WTC11 (cell line): ENCODE measurements at regions not wholly inside any gene's neighbourhood (a gene's known extent, or its start where the extent isn't known, plus 50 kb on each side); places are given as distances from the start of the nearest gene placed in this dataset.

Experiments used
- ATAC-seq: fragments of 200-7000 bp; cut with Tn5 transposase; 2 replicates; pipeline ENCODE4 v1.10.0; 2021; ENCODE audit warnings: mild to moderate bottlenecking, moderate library complexity
- CTCF ChIA-PET: fragments of 300-600 bp; sonication (Branson Sonifier 250); formaldehyde crosslinking; loops from one replicate; lab custom pipeline; 2021; ENCODE audit warnings: antibody characterized with exemption; lab: Charles Lee
- POLR2A ChIA-PET: fragments of 350-600 bp; sonication (Branson Sonifier 250); formaldehyde crosslinking; loops from one replicate; lab custom pipeline; 2021; ENCODE audit warnings: antibody characterized with exemption; lab: Charles Lee
- DNase-seq: peaks from one replicate; pipeline ENCODE4 v3.0.0; 2021; ENCODE audit warnings: low spot score
- H3K27ac Mint-ChIP-seq: 2 replicates; pipeline ENCODE4 v1.8.0; 2021; ENCODE audit warnings: mixed read lengths
- H3K27me3 Mint-ChIP-seq: 2 replicates; pipeline ENCODE4 v1.8.0; 2021; ENCODE audit warnings: low read depth, mild to moderate bottlenecking, moderate library complexity, mixed read lengths
- H3K36me3 Mint-ChIP-seq: 2 replicates; pipeline ENCODE4 v1.8.0; 2021; ENCODE audit warnings: mixed read lengths
- H3K4me1 Mint-ChIP-seq: 2 replicates; pipeline ENCODE4 v1.8.0; 2022; ENCODE audit warnings: mixed read lengths
- H3K4me3 Mint-ChIP-seq: 2 replicates; pipeline ENCODE4 v1.8.0; 2021; ENCODE audit warnings: mild to moderate bottlenecking, moderate library complexity, mixed read lengths
- H3K9me3 Mint-ChIP-seq: 2 replicates; pipeline ENCODE4 v1.8.0; 2021; ENCODE audit warnings: mixed read lengths
- CTCF ChIP-seq: fragments of 200-600 bp; IDR thresholded peaks from 2 replicates; pipeline ENCODE4 v1.8.0; 2022; ENCODE audit warnings: antibody characterized with exemption
- E2F1 ChIP-seq: sonication (generic); formaldehyde crosslinking; IDR thresholded peaks from 2 replicates; pipeline ENCODE4 v1.8.0; 2022; ENCODE audit warnings: mild to moderate bottlenecking, missing genetic modification reagents
- ELF4 ChIP-seq: sonication (generic); formaldehyde crosslinking; IDR thresholded peaks from 2 replicates; pipeline ENCODE4 v1.8.1; 2022; ENCODE audit warnings: low read depth, mild to moderate bottlenecking, moderate library complexity, missing genetic modification reagents
- ESRRA ChIP-seq: sonication (generic); formaldehyde crosslinking; IDR thresholded peaks from 2 replicates; pipeline ENCODE4 v1.8.1; 2022; ENCODE audit warnings: mild to moderate bottlenecking, missing genetic modification reagents, borderline replicate concordance
- ETV6 ChIP-seq: sonication (generic); formaldehyde crosslinking; IDR thresholded peaks from 2 replicates; pipeline ENCODE4 v1.8.1; 2022; ENCODE audit warnings: mild to moderate bottlenecking, missing genetic modification reagents
- FOXP4 ChIP-seq: sonication (generic); formaldehyde crosslinking; IDR thresholded peaks from 2 replicates; pipeline ENCODE4 v1.8.0; 2022; ENCODE audit warnings: mild to moderate bottlenecking, missing genetic modification reagents
- GRHL2 ChIP-seq: fragments of 250-450 bp; sonication (Bioruptor Pico); IDR thresholded peaks from 2 replicates; pipeline ENCODE4 v1.8.0; 2022; ENCODE audit warnings: mild to moderate bottlenecking, moderate library complexity; ENCODE audit not compliant: insufficient replicate concordance, severe bottlenecking
- HMGA2 ChIP-seq: fragments of 250-450 bp; sonication (Bioruptor Pico); IDR thresholded peaks from 2 replicates; pipeline ENCODE4 v1.4.0; 2021; ENCODE audit warnings: mild to moderate bottlenecking, moderate library complexity
- IRF1 ChIP-seq: sonication (generic); formaldehyde crosslinking; IDR thresholded peaks from 2 replicates; pipeline ENCODE4 v1.8.0; 2023; ENCODE audit warnings: missing genetic modification reagents
- MXD4 ChIP-seq: fragments of 250-450 bp; sonication (Bioruptor Pico); IDR thresholded peaks from 2 replicates; pipeline ENCODE4 v1.8.0; 2021; ENCODE audit warnings: mild to moderate bottlenecking, moderate library complexity, borderline replicate concordance
- NFYB ChIP-seq: sonication (generic); formaldehyde crosslinking; conservative IDR thresholded peaks from 2 replicates; pipeline ENCODE4 v1.8.0; 2022; ENCODE audit warnings: low read depth, missing genetic modification reagents
- NR1H2 ChIP-seq: sonication (generic); formaldehyde crosslinking; IDR thresholded peaks from 2 replicates; pipeline ENCODE4 v1.9.0; 2021; ENCODE audit warnings: mild to moderate bottlenecking, moderate library complexity, missing genetic modification reagents
- OVOL2 ChIP-seq: fragments of 250-450 bp; sonication (Bioruptor Pico); IDR thresholded peaks from 2 replicates; pipeline ENCODE4 v1.9.0; 2021; ENCODE audit warnings: mild to moderate bottlenecking, borderline replicate concordance
- RORB ChIP-seq: fragments of 250-450 bp; sonication (Bioruptor Pico); IDR thresholded peaks from 2 replicates; pipeline ENCODE4 v1.9.0; 2021; ENCODE audit warnings: mild to moderate bottlenecking
- SOX15 ChIP-seq: fragments of 250-450 bp; sonication (Bioruptor Pico); IDR thresholded peaks from 2 replicates; pipeline ENCODE4 v1.9.0; 2021; ENCODE audit warnings: mild to moderate bottlenecking
- TEAD1 ChIP-seq: sonication (generic); formaldehyde crosslinking; IDR thresholded peaks from 2 replicates; pipeline ENCODE4 v1.8.0; 2022; ENCODE audit warnings: mild to moderate bottlenecking, missing genetic modification reagents
- ZBTB43 ChIP-seq: sonication (generic); formaldehyde crosslinking; IDR thresholded peaks from 2 replicates; pipeline ENCODE4 v1.8.1; 2023; ENCODE audit warnings: mild to moderate bottlenecking, missing genetic modification reagents
- ZNF232 ChIP-seq: sonication (generic); formaldehyde crosslinking; IDR thresholded peaks from 2 replicates; pipeline ENCODE4 v1.8.0; 2022; ENCODE audit warnings: mild to moderate bottlenecking, missing genetic modification reagents
- ZNF263 ChIP-seq: sonication (generic); formaldehyde crosslinking; IDR thresholded peaks from 2 replicates; pipeline ENCODE4 v1.8.1; 2022; ENCODE audit warnings: low read depth, mild to moderate bottlenecking, moderate library complexity, missing genetic modification reagents
- ZNF317 ChIP-seq: sonication (generic); formaldehyde crosslinking; IDR thresholded peaks from 2 replicates; pipeline ENCODE4 v1.8.1; 2023; ENCODE audit warnings: low read depth, mild to moderate bottlenecking, moderate library complexity, missing genetic modification reagents, borderline replicate concordance
- ZNF396 ChIP-seq: fragments of 250-450 bp; sonication (Bioruptor Pico); IDR thresholded peaks from 2 replicates; pipeline ENCODE4 v1.8.0; 2021; ENCODE audit warnings: mild to moderate bottlenecking, moderate library complexity, borderline replicate concordance
- TF ChIP-seq, protein P1 (sequence below): sonication (generic); formaldehyde crosslinking; IDR thresholded peaks from 2 replicates; pipeline ENCODE4 v1.8.0; 2023; ENCODE audit warnings: missing genetic modification reagents, mild to moderate bottlenecking, borderline replicate concordance

DNA sequence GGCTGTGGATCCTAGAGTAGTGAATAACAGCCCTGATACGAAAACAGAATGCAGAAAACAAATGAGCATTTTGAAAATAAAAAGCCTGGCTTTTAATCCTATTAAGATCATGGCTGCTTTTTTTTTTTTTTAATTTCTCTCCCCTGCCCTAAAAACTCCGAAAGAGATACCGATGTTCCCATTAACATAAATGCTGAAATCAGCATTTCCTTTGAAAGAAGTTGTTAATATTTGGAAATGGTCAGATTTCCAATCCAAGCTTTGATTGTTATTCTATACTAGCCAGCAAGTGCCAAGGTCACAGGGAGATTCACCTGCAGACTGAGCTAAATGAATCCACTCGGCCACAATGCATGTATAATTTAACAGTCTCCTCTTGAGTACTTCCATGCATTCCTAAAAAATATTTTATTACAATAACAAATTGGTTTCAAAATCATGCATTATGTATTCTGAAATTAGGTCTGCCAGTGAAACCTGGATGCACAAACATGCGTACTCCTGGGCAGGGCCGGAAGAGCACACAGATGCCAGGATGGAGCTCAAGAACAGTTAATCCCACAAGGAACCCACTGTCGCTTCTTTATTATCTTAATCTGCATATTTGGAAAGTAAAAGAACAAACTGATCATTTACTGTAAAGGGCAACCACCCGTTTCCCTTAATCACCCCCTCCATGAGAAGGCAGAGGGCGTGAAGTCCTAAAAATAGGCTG is 521.5 kb upstream of the ZFHX3 start (continued):
- no peak for TF ChIP-seq FOXP4 (CRISPR knock-in tag)
- no peak for TF ChIP-seq ESRRA (CRISPR knock-in tag)
- TF ChIP-seq GRHL2 (CRISPR knock-in tag) = no peak
- no peak for TF ChIP-seq IRF1 (CRISPR knock-in tag)
- no peak for TF ChIP-seq ZNF263
- TF ChIP-seq OVOL2 = no peak
- no peak for TF ChIP-seq TEAD1 (CRISPR knock-in tag)
- TF ChIP-seq E2F1 = no peak
- TF ChIP-seq CTCF = no peak
- TF ChIP-seq RORB (CRISPR knock-in tag) = no peak
- TF ChIP-seq ETV6 = no peak
- no peak for TF ChIP-seq ZBTB43 (CRISPR knock-in tag)
- TF ChIP-seq, all 79 proteins: peak for 0

DNA sequence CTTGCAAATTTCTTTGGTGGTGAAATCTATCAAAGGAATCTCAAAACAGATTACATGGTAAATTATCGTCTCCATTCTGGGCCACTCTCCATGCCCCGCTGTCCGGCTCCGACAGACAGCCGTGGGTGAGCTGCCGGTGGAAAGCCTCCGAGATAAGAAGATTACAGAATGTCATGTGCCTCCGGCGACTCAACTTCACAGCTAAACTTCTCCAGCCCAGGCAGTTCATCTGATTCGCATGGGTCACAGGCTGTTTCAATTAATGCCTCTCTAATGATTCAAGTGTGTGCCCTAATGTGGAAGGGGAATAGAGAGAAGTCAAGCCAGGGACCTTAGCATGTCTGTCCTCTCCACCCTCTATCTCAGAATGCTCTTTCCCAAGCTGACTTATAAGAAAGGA is 520.8 kb upstream of the ZFHX3 start:
- POLR2A ChIA-PET = no interaction called here
- peaks cover 53% of the 10 kb centered on the region for H3K4me1 Mint-ChIP-seq

More for the DNA sequence above, 520.8 kb upstream of the ZFHX3 start:
- Mint-ChIP-seq H3K27me3 (no peaks in the 10 kb centered on the region), H3K36me3 (no peaks in the 10 kb centered on the region), H3K9me3 (peaks cover 7% of the 10 kb centered on the region), H3K4me3 (no peak overlapping the region), H3K27ac (no peak overlapping the region)
- ATAC-seq = no peak
- no peak for DNase-seq
- CTCF ChIA-PET = interaction anchor here (1.2 to 3.3 kb wide), 4 partner anchors 278 to 707 kb away, joined by 3 to 10 read pairs (median 6); no protein-coding TSS in a partner anchor
- TF ChIP-seq NR1H2 (CRISPR knock-in tag) (no peak), ZNF396 (CRISPR knock-in tag) (no peak), ZNF317 (CRISPR knock-in tag) (no peak), NFYB (CRISPR knock-in tag) (no peak), SOX15 (CRISPR knock-in tag) (no peak), ZNF232 (CRISPR knock-in tag) (no peak), MXD4 (CRISPR knock-in tag) (no peak), IRF1 (CRISPR knock-in tag) (no peak), ELF4 (CRISPR knock-in tag) (no peak), HMGA2 (CRISPR knock-in tag) (no peak)
- TF ChIP-seq, protein P1, sequence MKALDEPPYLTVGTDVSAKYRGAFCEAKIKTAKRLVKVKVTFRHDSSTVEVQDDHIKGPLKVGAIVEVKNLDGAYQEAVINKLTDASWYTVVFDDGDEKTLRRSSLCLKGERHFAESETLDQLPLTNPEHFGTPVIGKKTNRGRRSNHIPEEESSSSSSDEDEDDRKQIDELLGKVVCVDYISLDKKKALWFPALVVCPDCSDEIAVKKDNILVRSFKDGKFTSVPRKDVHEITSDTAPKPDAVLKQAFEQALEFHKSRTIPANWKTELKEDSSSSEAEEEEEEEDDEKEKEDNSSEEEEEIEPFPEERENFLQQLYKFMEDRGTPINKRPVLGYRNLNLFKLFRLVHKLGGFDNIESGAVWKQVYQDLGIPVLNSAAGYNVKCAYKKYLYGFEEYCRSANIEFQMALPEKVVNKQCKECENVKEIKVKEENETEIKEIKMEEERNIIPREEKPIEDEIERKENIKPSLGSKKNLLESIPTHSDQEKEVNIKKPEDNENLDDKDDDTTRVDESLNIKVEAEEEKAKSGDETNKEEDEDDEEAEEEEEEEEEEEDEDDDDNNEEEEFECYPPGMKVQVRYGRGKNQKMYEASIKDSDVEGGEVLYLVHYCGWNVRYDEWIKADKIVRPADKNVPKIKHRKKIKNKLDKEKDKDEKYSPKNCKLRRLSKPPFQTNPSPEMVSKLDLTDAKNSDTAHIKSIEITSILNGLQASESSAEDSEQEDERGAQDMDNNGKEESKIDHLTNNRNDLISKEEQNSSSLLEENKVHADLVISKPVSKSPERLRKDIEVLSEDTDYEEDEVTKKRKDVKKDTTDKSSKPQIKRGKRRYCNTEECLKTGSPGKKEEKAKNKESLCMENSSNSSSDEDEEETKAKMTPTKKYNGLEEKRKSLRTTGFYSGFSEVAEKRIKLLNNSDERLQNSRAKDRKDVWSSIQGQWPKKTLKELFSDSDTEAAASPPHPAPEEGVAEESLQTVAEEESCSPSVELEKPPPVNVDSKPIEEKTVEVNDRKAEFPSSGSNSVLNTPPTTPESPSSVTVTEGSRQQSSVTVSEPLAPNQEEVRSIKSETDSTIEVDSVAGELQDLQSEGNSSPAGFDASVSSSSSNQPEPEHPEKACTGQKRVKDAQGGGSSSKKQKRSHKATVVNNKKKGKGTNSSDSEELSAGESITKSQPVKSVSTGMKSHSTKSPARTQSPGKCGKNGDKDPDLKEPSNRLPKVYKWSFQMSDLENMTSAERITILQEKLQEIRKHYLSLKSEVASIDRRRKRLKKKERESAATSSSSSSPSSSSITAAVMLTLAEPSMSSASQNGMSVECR = no peak
